GM12891 (cell line): ENCODE measurements at regions not wholly inside any gene's neighbourhood (a gene's known extent, or its start where the extent isn't known, plus 50 kb on each side); places are given as distances from the start of the nearest gene placed in this dataset.

Source experiments
- DNase-seq: peaks from one replicate; pipeline ENCODE4 v3.0.0; 2011; ENCODE audit warnings: low spot score; ENCODE audit not compliant: insufficient read length
- FAIRE-seq: peaks from 2 replicates; lab custom pipeline; 2011; peaks lifted over from hg19 to GRCh38; lab: Jason Lieb, UNC
- PAX5 ChIP-seq: IDR thresholded peaks from 2 replicates; pipeline ENCODE4 v1.6.1; 2011; ENCODE audit warnings: low read length, moderate library complexity, mild to moderate bottlenecking; ENCODE audit not compliant: insufficient read depth, severe bottlenecking
- POLR2A ChIP-seq: IDR thresholded peaks from 2 replicates; pipeline ENCODE4 v1.6.1; 2011; ENCODE audit warnings: low read depth, low read length, control low read depth
- POLR2AphosphoS5 ChIP-seq: IDR thresholded peaks from 2 replicates; pipeline ENCODE4 v1.6.1; 2011; ENCODE audit warnings: low read depth, low read length, control low read depth
- POU2F2 ChIP-seq: IDR thresholded peaks from 2 replicates; pipeline ENCODE4 v1.6.1; 2011; ENCODE audit warnings: low read depth, mild to moderate bottlenecking, control low read depth, low read length, moderate library complexity
- SPI1 ChIP-seq: IDR thresholded peaks from 2 replicates; pipeline ENCODE4 v1.6.1; 2011; ENCODE audit warnings: low read depth, low read length, control low read depth
- TAF1 ChIP-seq: IDR thresholded peaks from 2 replicates; pipeline ENCODE4 v1.6.1; 2011; ENCODE audit warnings: low read depth, low read length, control low read depth

GRCh38 chr4:179285696-179286095, 1843.5 kb upstream of the AGA start:
- FAIRE-seq (no peak), DNase-seq (no peak)
- TF ChIP-seq POU2F2, result no peak
- TF ChIP-seq SPI1, result no peak
- TF ChIP-seq TAF1, result no peak
- no peak for TF ChIP-seq POLR2A
- TF ChIP-seq PAX5, result no peak
- no peak for TF ChIP-seq POLR2AphosphoS5

- DNase-seq (no peak), FAIRE-seq (no peak)
- TF ChIP-seq PAX5, result no peak
- no peak for TF ChIP-seq POU2F2
- TF ChIP-seq POLR2AphosphoS5, result no peak
- no peak for TF ChIP-seq TAF1
- TF ChIP-seq POLR2A, result no peak
- TF ChIP-seq SPI1, result no peak
These were observed 1849.4 kb upstream of the AGA start for GRCh38 chr4:179291657-179292056.

- FAIRE-seq, result no peak
These were observed 1850.2 kb upstream of the AGA start for GRCh38 chr4:179292468-179292867.

GRCh38 chr4:179307297-179308136, 1865.3 kb upstream of the AGA start:
- FAIRE-seq (peak; percentile 57), DNase-seq (peak; percentile 0)
- TF ChIP-seq POLR2A, result no peak
- TF ChIP-seq PAX5, result no peak

More at GRCh38 chr4:179292468-179292867, 1850.2 kb upstream of the AGA start:
- DNase-seq, result no peak
- TF ChIP-seq TAF1 (no peak), PAX5 (no peak)

DNA sequence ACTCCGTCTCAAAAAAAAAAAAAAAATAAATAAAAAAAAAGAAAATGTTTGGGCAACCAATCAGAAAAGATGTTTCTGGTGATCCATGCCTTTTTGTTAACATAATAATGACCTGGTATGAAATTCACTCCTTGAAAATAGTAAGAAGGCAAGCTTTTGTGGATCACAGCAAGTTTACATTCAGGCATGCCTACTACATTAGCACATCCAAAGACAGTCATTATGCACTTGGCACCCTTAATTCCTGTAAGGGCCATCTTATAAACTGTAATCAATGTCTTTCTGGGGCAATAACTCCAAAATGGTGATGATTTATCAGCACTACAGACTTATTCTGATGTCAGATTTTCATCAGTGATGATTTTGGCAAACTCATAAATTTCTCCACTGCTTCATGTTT, 1871.6 kb upstream of the AGA start:
- DNase-seq (no peak), FAIRE-seq (no peak)
- TF ChIP-seq SPI1 (no peak), TAF1 (no peak), PAX5 (no peak), POLR2A (no peak), POU2F2 (no peak), POLR2AphosphoS5 (no peak)

DNA sequence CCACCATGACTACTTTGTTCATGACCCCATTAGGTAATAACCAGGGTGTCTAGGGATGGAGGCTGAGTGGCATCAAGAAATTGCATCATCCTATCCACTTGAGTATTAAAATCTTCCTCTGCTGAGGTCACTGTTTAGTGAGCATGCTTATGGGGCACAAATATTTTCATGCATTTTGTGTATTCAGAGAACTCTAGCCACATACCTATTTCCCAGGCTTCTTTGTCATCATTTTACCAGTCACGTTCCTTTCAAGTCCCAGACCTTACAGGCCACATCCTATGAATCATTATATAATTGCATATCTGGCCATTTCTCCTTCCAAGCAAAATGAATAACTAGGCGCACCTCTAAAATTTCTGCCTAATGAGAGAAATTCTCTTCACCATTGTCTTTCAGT, 1882.9 kb upstream of the AGA start:
- no peak for TF ChIP-seq TAF1
- TF ChIP-seq PAX5, result no peak
- TF ChIP-seq SPI1, result no peak
- TF ChIP-seq POU2F2, result no peak
- TF ChIP-seq POLR2A, result no peak
- TF ChIP-seq POLR2AphosphoS5, result no peak
- FAIRE-seq (no peak), DNase-seq (no peak)

GRCh38 chr4:179328627-179329026, 1886.4 kb upstream of the AGA start:
- TF ChIP-seq POLR2AphosphoS5 (no peak), POU2F2 (no peak), POLR2A (no peak), SPI1 (no peak), TAF1 (no peak), PAX5 (no peak)
- DNase-seq (no peak), FAIRE-seq (no peak)

- no peak for TF ChIP-seq SPI1
- TF ChIP-seq PAX5, result no peak
- FAIRE-seq (no peak), DNase-seq (no peak)
These were observed 1889.1 kb upstream of the AGA start for GRCh38 chr4:179331362-179331761.

DNA sequence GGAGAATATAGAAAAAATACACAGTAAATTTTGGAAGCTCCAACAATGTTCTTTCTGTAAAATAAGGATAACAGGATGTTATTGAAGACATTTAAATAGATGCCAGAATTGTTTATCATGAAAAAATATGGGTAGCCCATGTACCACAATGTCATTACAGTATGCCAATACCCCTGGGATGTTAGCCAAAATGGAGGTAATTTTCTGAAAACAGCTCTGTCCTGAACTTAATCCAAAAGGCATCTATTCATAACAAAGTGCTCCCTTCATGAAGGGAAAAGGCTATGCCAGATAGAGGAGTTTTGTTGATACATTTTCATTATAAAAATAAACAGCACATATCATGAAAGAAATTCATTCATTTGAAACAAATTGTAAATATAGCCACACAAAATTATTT, 1902.6 kb upstream of the AGA start:
- TF ChIP-seq POU2F2 (no peak), POLR2A (no peak), PAX5 (no peak), POLR2AphosphoS5 (no peak), SPI1 (no peak), TAF1 (no peak)
- DNase-seq (no peak), FAIRE-seq (no peak)

- FAIRE-seq (no peak), DNase-seq (no peak)
- TF ChIP-seq POU2F2 (no peak), TAF1 (no peak), POLR2AphosphoS5 (no peak), SPI1 (no peak), POLR2A (no peak), PAX5 (no peak)
These were observed 1910.0 kb upstream of the AGA start for GRCh38 chr4:179352221-179352620.
